ENCODE measurements at regions not wholly inside any gene's neighbourhood (a gene's known extent, or its start where the extent isn't known, plus 50 kb on each side); places are given as distances from the start of the nearest gene placed in this dataset.
A peak's percentile ranks its signal among the peaks of the same experiment; 100 is the strongest.

DNA sequence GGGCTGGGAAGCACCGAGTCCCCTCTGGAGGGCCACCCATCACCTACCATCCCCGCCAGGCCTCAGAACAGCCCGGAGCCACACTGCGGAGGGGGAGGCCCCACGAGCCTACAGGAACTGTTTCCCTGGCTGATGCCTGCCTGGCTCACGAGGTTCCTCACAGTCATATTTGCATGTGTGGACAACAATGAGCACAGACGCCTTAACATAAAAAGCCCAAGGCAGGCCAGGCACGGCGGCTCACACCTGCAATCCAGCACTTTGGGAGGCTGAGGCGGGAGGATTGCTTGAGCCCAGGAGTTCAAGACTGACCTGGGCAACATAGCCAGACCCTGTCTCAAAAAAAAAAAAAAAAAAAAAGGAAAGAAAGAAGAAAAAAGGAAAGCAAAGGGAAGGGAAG, 125.9 kb downstream of the FAM53A start:
- H3K4me3 ChIP-seq: no peak overlapping the region
- TF ChIP-seq POLR2AphosphoS5 (IDR thresholded peaks at IDR 0.05) (no peak), EP300 (IDR thresholded peaks at IDR 0.05) (no peak), POLR2A (IDR thresholded peaks at IDR 0.05) (no peak)
- TF ChIP-seq, protein P1, sequence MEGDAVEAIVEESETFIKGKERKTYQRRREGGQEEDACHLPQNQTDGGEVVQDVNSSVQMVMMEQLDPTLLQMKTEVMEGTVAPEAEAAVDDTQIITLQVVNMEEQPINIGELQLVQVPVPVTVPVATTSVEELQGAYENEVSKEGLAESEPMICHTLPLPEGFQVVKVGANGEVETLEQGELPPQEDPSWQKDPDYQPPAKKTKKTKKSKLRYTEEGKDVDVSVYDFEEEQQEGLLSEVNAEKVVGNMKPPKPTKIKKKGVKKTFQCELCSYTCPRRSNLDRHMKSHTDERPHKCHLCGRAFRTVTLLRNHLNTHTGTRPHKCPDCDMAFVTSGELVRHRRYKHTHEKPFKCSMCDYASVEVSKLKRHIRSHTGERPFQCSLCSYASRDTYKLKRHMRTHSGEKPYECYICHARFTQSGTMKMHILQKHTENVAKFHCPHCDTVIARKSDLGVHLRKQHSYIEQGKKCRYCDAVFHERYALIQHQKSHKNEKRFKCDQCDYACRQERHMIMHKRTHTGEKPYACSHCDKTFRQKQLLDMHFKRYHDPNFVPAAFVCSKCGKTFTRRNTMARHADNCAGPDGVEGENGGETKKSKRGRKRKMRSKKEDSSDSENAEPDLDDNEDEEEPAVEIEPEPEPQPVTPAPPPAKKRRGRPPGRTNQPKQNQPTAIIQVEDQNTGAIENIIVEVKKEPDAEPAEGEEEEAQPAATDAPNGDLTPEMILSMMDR (IDR thresholded peaks at IDR 0.05): no peak
- H3K4me1 ChIP-seq: peaks cover 0 to 8% (median 5%) of the 10 kb centered on the region in 4 donors
- no peak overlapping the region for H3K27ac ChIP-seq
- H3K36me3 ChIP-seq: no peaks in the 10 kb centered on the region
- 61 to 67% (median 65%) methylated on average over 4 to 10 of the region's 10 CpGs for WGBS, 5 donors
- H3K9me3 ChIP-seq: no peaks in the 10 kb centered on the region
- DNase-seq: no peak
- H3K27me3 ChIP-seq: peaks cover 0 to 98% (median 56%) of the 10 kb centered on the region in 3 donors
- intact Hi-C loops (cut with DNase I; ENCODE audit: low total_unique reads): no loop called here

DNA sequence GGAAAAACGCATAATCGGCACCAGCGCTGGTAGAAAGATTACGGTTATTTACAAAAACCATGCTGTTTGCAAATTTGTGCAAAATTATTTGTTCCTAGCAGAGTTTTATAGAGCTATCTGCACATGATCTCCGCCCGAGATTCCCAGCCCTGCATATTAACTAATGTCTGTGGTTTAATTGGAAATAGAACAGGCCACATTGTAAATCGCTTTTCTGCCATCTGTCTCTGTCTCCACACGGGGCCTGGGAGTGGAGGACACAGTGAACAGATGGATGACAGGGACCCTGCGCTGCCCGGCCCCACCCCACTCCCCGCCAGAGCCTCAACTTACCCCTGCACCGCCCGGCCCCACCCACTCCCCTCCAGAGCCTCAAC, 126.9 kb downstream of the FAM53A start:
- Histone ChIP-seq H3K4me3 (no peak overlapping the region), H3K36me3 (no peaks in the 10 kb centered on the region), H3K4me1 (peaks cover 0 to 8% (median 5%) of the 10 kb centered on the region in 4 donors), H3K27me3 (peaks cover 0 to 97% (median 49%) of the 10 kb centered on the region in 3 donors), H3K27ac (no peak overlapping the region), H3K9me3 (no peaks in the 10 kb centered on the region)
- 59 to 71% (median 63%) methylated on average over 12 to 13 of the region's 13 CpGs for WGBS, 5 donors
- TF ChIP-seq, protein P1 (IDR thresholded peaks at IDR 0.05): no peak
- TF ChIP-seq POLR2AphosphoS5 (IDR thresholded peaks at IDR 0.05) (no peak), EP300 (IDR thresholded peaks at IDR 0.05) (no peak), POLR2A (IDR thresholded peaks at IDR 0.05) (no peak)
- DNase-seq: no peak
- intact Hi-C loops (cut with DNase I; ENCODE audit: low total_unique reads): no loop called here

DNA sequence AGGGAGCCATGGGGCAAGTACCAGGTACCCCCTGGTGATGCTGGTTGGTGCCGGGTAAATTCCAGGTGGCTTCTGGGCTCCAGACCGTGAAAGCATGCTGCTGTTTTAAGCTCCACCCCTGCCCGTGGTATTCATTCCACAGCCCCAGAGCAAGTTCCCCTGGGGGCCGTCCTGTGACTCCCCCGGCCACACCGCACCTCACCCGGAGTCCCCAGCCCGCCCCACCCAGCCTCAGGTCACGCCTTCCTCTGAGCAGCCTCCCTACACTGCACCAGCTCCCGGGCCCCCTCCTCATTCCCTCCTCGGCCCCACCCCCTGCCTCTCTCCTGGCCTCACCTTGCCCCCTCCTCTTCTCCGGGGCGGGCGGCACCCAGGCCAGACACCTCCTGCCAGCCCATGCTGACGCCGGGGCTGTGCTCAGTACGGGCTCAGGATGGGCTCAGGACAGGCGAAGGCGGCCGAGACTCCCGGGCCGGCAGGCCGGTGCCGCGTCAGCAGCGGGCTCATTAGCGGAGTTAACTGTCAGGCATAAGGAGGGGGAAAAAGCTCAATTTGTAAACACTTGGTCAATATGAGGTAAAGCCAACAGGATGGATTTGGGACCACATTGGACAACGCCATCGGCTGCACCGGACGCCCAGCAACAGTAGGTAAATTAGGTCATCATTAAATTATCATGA, 127.4 kb downstream of the FAM53A start:
- Histone ChIP-seq H3K27ac (no peak overlapping the region), H3K27me3 (peaks cover 0 to 93% (median 47%) of the 10 kb centered on the region in 3 donors), H3K9me3 (no peaks in the 10 kb centered on the region), H3K36me3 (no peaks in the 10 kb centered on the region), H3K4me3 (no peak overlapping the region), H3K4me1 (peaks cover 0 to 8% (median 5%) of the 10 kb centered on the region in 4 donors)
- intact Hi-C loops (cut with DNase I; ENCODE audit: low total_unique reads): no loop called here
- DNase-seq: no peak
- no peak for TF ChIP-seq EP300 (IDR thresholded peaks at IDR 0.05)
- TF ChIP-seq, protein P1 (IDR thresholded peaks at IDR 0.05): no peak
- TF ChIP-seq POLR2AphosphoS5 (IDR thresholded peaks at IDR 0.05): no peak
- TF ChIP-seq POLR2A (IDR thresholded peaks at IDR 0.05): no peak
- 12 to 21% (median 17%) methylated on average over 28 to 31 of the region's 31 CpGs for WGBS, 5 donors

- Histone ChIP-seq H3K27me3 (peaks cover 0 to 87% (median 44%) of the 10 kb centered on the region in 3 donors), H3K27ac (no peak overlapping the region), H3K36me3 (no peaks in the 10 kb centered on the region), H3K4me3 (no peak overlapping the region), H3K9me3 (no peaks in the 10 kb centered on the region), H3K4me1 (peaks cover 0 to 8% (median 5%) of the 10 kb centered on the region in 4 donors)
- WGBS, 5 donors: 43 to 67% (median 57%) methylated on average over 4 to 16 of the region's 16 CpGs
- peak in 1 of 2 donors; percentile 66 for DNase-seq
- intact Hi-C loops (cut with DNase I; ENCODE audit: low total_unique reads): no loop called here
- no peak for TF ChIP-seq EP300 (IDR thresholded peaks at IDR 0.05)
- TF ChIP-seq, protein P1 (IDR thresholded peaks at IDR 0.05): no peak
- no peak for TF ChIP-seq POLR2AphosphoS5 (IDR thresholded peaks at IDR 0.05)
- TF ChIP-seq POLR2A (IDR thresholded peaks at IDR 0.05): no peak
Observed at GRCh38 chr4:1554876-1555265, 129.2 kb downstream of the FAM53A start.

Measured in stomach (tissue), 8 donors.